GM12878 (cell line): ENCODE measurements at regions not wholly inside any gene's neighbourhood (a gene's known extent, or its start where the extent isn't known, plus 50 kb on each side); places are given as distances from the start of the nearest gene placed in this dataset.

ENCODE experiments used
- ATAC-seq: fragments of 200-7000 bp; cut with Tn5 transposase; 3 replicates; pipeline ENCODE4 v1.9.1; 2020; ENCODE audit warnings: mild to moderate bottlenecking, moderate library complexity
- BruUV-seq: library from RNA; stranded (reverse); fragments of 400-500 nt; replicated peaks from 2 replicates; lab custom pipeline; 2021; lab: Mats Ljungman, UMichigan
- CTCF ChIA-PET: fragments of 300-600 bp; sonication (Branson Sonifier 250); formaldehyde crosslinking; extraction: SDS; loops from one replicate; lab custom pipeline; 2021; ENCODE audit warnings: inconsistent platforms; lab: Yijun Ruan, JAX
- POLR2A ChIA-PET: fragments of 350-600 bp; formaldehyde crosslinking; extraction: SDS; loops from one replicate; lab custom pipeline; 2021; ENCODE audit warnings: inconsistent platforms; lab: Charles Lee
- RAD21 ChIA-PET: fragments of 300-600 bp; sonication (Branson Sonifier 250); formaldehyde crosslinking; loops from one replicate; lab custom pipeline; 2023; ENCODE audit warnings: antibody characterized with exemption; ENCODE audit not compliant: unreplicated experiment; lab: Charles Lee
- SMC1A ChIA-PET: fragments of 300-600 bp; sonication (Branson Sonifier 250); formaldehyde crosslinking; loops from one replicate; lab custom pipeline; 2023; ENCODE audit not compliant: unreplicated experiment, uncharacterized antibody; lab: Charles Lee
- DNase-seq: peaks from one replicate; pipeline ENCODE4 v3.0.0-alpha.2; 2011; ENCODE audit warnings: low read depth, low spot score
- FAIRE-seq: peaks from 3 replicates; lab custom pipeline; 2011; peaks lifted over from hg19 to GRCh38; lab: Jason Lieb, UNC
- H2AFZ ChIP-seq: 2 replicates; pipeline ENCODE4 v1.6.0; 2011; ENCODE audit warnings: low read depth, low read length, control low read depth; ENCODE audit not compliant: control insufficient read depth
- H3K27ac ChIP-seq: 2 replicates; pipeline ENCODE4 v1.5.1; 2011; ENCODE audit warnings: control low read depth; ENCODE audit not compliant: control insufficient read depth, insufficient read depth
- H3K27me3 ChIP-seq, 2 experiments: replicated peaks in 1 of 2; 2 replicates each; pipeline versions ENCODE4 v1.6.0 to v1.6.1; 2011; ENCODE audit warnings: low read length in 1 of 2; ENCODE audit not compliant: control insufficient read depth in 2 of 2, insufficient read depth in 2 of 2
- H3K36me3 ChIP-seq, 2 experiments: 2 replicates each; pipeline ENCODE4 v1.5.1; 2011; ENCODE audit warnings: low read length in 1 of 2; ENCODE audit not compliant: control insufficient read depth in 2 of 2, insufficient read depth in 2 of 2
- H3K4me1 ChIP-seq: 2 replicates; pipeline ENCODE4 v1.6.1; 2011; ENCODE audit warnings: mild to moderate bottlenecking, low read length, moderate library complexity, mixed read lengths; ENCODE audit not compliant: control insufficient read depth, insufficient read depth
- H3K4me2 ChIP-seq: 2 replicates; pipeline ENCODE4 v1.6.0; 2011; ENCODE audit warnings: control low read depth; ENCODE audit not compliant: control insufficient read depth, insufficient read depth
- H3K4me3 ChIP-seq: fragments of 200-600 bp; sonication (generic); 2 replicates; pipeline ENCODE4 v1.5.1; 2016
- H3K79me2 ChIP-seq: 2 replicates; pipeline ENCODE4 v1.6.0; 2011; ENCODE audit warnings: low read length; ENCODE audit not compliant: control insufficient read depth, insufficient read depth
- H3K9ac ChIP-seq: 2 replicates; pipeline ENCODE4 v1.8.0; 2011; ENCODE audit warnings: low read length, control low read depth, mixed read lengths; ENCODE audit not compliant: control insufficient read depth, insufficient read depth
- H3K9me3 ChIP-seq: replicated peaks from 3 replicates; pipeline ENCODE4 v1.5.1; 2011; ENCODE audit warnings: mild to moderate bottlenecking, low read length; ENCODE audit not compliant: control insufficient read depth, insufficient read depth
- H4K20me1 ChIP-seq: 2 replicates; pipeline ENCODE4 v1.6.0; 2011; ENCODE audit not compliant: control insufficient read depth, insufficient read depth
- CHD2 ChIP-seq: IDR thresholded peaks from 2 replicates; pipeline ENCODE4 v1.6.1; 2011; ENCODE audit warnings: low read depth, low read length, improper control_type of control experiment, borderline replicate concordance
- CREB1 ChIP-seq: IDR thresholded peaks from 2 replicates; pipeline ENCODE4 v1.6.1; 2012; ENCODE audit warnings: low read depth, mild to moderate bottlenecking, inconsistent platforms
- EZH2 ChIP-seq: IDR thresholded peaks from 2 replicates; pipeline ENCODE4 v1.6.1; 2012; ENCODE audit warnings: low read depth, mild to moderate bottlenecking, control low read depth, inconsistent platforms, low read length, borderline replicate concordance; ENCODE audit not compliant: control insufficient read depth
- LARP7 ChIP-seq: fragments of 450-650 bp; IDR thresholded peaks from 2 replicates; pipeline ENCODE4 v1.6.1; 2017; ENCODE audit warnings: mild to moderate bottlenecking
- MEF2B ChIP-seq: fragments of 450-650 bp; IDR thresholded peaks from 2 replicates; pipeline ENCODE4 v1.6.1; 2018; ENCODE audit warnings: mild to moderate bottlenecking, moderate library complexity; ENCODE audit not compliant: partially characterized antibody, poor library complexity, severe bottlenecking
- WGBS: methylation state at CpG from one replicate; pipeline ENCODE4 v1.1.6; 2016; ENCODE audit warnings: low lambda C conversion rate; ENCODE audit not compliant: insufficient replicate concordance, insufficient coverage; ENCODE audit errors: missing lambda C conversion rate; 5-methylcytosine and 5-hydroxymethylcytosine counted together
- in situ Hi-C: fragments of 300-500 bp; cut with MboI; formaldehyde crosslinking; loops from 9 replicates; pipeline ENCODE4 v1.14.3; 2018; ENCODE audit warnings: mixed read lengths
- intact Hi-C: fragments of 100-400 bp; cut with micrococcal nuclease; formaldehyde crosslinking; loops from one replicate; pipeline ENCODE4 v1.14.2; 2022; ENCODE audit not compliant: unreplicated experiment
- TF ChIP-seq, protein P1 (sequence below): fragments of 450-650 bp; IDR thresholded peaks from 2 replicates; pipeline ENCODE4 v1.6.1; 2017; ENCODE audit warnings: mild to moderate bottlenecking, moderate library complexity
- TF ChIP-seq, protein P2 (sequence below): IDR thresholded peaks from 2 replicates; pipeline ENCODE4 v1.6.1; 2011; ENCODE audit warnings: mild to moderate bottlenecking, low read depth, low read length, moderate library complexity; ENCODE audit not compliant: insufficient replicate concordance
- TF ChIP-seq, protein P3 (sequence below): fragments of 450-650 bp; IDR thresholded peaks from 2 replicates; pipeline ENCODE4 v1.6.1; 2017; ENCODE audit warnings: low read depth, mild to moderate bottlenecking, moderate library complexity
- TF ChIP-seq, protein P4 (sequence below): fragments of 450-650 bp; IDR thresholded peaks from 2 replicates; pipeline ENCODE4 v1.6.1; 2017; ENCODE audit warnings: mild to moderate bottlenecking, low read depth, inconsistent platforms; ENCODE audit not compliant: poor library complexity, severe bottlenecking
- TF ChIP-seq, protein P5 (sequence below): IDR thresholded peaks from 2 replicates; pipeline ENCODE4 v1.6.1; 2011; ENCODE audit warnings: borderline replicate concordance, low read depth, mild to moderate bottlenecking, moderate library complexity, low read length; ENCODE audit not compliant: insufficient read depth, poor library complexity, severe bottlenecking
- TF ChIP-seq, protein P6 (sequence below): IDR thresholded peaks from 2 replicates; pipeline ENCODE4 v1.6.1; 2012; ENCODE audit warnings: low read depth, low read length, improper control_type of control experiment

DNA sequence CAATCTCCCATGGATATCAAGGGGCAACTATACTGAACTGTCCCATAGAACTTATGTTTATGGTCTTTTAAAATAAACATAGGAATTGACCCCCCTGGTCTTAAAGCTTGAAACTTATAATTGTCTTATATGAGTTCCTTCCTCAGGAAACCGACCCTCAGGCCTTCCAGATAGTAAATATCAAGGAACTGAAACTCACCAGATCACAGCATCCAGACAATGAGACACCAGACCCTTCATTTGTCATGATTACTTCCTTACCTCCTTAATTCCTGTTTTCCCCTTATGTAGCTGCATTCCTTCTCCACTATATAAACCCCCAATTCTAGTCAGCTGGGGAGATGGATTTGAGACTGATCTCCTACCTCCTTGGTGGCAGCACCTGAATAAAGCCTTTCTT lies 94.8 kb upstream of the GRPR start:
- Histone ChIP-seq H4K20me1 (no peaks in the 10 kb centered on the region), H3K4me1 (peaks cover 2% of the 10 kb centered on the region; the same call in 1 of the 2 replicates), H3K79me2 (no peaks in the 10 kb centered on the region), H3K4me2 (no peak overlapping the region), H3K36me3 (no peaks in the 10 kb centered on the region), H3K9ac (no peak overlapping the region), H3K4me3 (no peak overlapping the region), H3K27ac (no peak overlapping the region), H3K9me3 (no peaks in the 10 kb centered on the region), H3K27me3 (no peaks in the 10 kb centered on the region), H2AFZ (no peak overlapping the region)
- RAD21 ChIA-PET, result no interaction called here
- in situ Hi-C loops (no loop called here), intact Hi-C loops (no loop called here)
- SMC1A ChIA-PET, result interaction anchor here (0.6 to 1.9 kb wide), 2 partner anchors 9 to 15 kb away, joined by 3 to 4 read pairs; no protein-coding TSS in a partner anchor
- ATAC-seq (no peak), FAIRE-seq (no peak), DNase-seq (no peak)
- CTCF ChIA-PET, result no interaction called here
- POLR2A ChIA-PET, result no interaction called here
- 0% methylated on average over 1 of the region's 1 CpG for WGBS
- no TSS peak for BruUV-seq
- TF ChIP-seq, protein P1, sequence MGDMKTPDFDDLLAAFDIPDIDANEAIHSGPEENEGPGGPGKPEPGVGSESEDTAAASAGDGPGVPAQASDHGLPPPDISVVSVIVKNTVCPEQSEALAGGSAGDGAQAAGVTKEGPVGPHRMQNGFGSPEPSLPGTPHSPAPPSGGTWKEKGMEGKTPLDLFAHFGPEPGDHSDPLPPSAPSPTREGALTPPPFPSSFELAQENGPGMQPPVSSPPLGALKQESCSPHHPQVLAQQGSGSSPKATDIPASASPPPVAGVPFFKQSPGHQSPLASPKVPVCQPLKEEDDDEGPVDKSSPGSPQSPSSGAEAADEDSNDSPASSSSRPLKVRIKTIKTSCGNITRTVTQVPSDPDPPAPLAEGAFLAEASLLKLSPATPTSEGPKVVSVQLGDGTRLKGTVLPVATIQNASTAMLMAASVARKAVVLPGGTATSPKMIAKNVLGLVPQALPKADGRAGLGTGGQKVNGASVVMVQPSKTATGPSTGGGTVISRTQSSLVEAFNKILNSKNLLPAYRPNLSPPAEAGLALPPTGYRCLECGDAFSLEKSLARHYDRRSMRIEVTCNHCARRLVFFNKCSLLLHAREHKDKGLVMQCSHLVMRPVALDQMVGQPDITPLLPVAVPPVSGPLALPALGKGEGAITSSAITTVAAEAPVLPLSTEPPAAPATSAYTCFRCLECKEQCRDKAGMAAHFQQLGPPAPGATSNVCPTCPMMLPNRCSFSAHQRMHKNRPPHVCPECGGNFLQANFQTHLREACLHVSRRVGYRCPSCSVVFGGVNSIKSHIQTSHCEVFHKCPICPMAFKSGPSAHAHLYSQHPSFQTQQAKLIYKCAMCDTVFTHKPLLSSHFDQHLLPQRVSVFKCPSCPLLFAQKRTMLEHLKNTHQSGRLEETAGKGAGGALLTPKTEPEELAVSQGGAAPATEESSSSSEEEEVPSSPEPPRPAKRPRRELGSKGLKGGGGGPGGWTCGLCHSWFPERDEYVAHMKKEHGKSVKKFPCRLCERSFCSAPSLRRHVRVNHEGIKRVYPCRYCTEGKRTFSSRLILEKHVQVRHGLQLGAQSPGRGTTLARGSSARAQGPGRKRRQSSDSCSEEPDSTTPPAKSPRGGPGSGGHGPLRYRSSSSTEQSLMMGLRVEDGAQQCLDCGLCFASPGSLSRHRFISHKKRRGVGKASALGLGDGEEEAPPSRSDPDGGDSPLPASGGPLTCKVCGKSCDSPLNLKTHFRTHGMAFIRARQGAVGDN, result no peak
- no peak for TF ChIP-seq CHD2
- TF ChIP-seq, protein P2, sequence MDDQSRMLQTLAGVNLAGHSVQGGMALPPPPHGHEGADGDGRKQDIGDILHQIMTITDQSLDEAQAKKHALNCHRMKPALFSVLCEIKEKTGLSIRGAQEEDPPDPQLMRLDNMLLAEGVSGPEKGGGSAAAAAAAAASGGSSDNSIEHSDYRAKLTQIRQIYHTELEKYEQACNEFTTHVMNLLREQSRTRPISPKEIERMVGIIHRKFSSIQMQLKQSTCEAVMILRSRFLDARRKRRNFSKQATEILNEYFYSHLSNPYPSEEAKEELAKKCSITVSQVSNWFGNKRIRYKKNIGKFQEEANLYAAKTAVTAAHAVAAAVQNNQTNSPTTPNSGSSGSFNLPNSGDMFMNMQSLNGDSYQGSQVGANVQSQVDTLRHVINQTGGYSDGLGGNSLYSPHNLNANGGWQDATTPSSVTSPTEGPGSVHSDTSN, result no peak
- TF ChIP-seq, protein P3, sequence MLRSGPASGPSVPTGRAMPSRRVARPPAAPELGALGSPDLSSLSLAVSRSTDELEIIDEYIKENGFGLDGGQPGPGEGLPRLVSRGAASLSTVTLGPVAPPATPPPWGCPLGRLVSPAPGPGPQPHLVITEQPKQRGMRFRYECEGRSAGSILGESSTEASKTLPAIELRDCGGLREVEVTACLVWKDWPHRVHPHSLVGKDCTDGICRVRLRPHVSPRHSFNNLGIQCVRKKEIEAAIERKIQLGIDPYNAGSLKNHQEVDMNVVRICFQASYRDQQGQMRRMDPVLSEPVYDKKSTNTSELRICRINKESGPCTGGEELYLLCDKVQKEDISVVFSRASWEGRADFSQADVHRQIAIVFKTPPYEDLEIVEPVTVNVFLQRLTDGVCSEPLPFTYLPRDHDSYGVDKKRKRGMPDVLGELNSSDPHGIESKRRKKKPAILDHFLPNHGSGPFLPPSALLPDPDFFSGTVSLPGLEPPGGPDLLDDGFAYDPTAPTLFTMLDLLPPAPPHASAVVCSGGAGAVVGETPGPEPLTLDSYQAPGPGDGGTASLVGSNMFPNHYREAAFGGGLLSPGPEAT, result no peak
- TF ChIP-seq EZH2, result no peak
- TF ChIP-seq MEF2B, result no peak
- TF ChIP-seq CREB1, result no peak
- TF ChIP-seq, protein P4, sequence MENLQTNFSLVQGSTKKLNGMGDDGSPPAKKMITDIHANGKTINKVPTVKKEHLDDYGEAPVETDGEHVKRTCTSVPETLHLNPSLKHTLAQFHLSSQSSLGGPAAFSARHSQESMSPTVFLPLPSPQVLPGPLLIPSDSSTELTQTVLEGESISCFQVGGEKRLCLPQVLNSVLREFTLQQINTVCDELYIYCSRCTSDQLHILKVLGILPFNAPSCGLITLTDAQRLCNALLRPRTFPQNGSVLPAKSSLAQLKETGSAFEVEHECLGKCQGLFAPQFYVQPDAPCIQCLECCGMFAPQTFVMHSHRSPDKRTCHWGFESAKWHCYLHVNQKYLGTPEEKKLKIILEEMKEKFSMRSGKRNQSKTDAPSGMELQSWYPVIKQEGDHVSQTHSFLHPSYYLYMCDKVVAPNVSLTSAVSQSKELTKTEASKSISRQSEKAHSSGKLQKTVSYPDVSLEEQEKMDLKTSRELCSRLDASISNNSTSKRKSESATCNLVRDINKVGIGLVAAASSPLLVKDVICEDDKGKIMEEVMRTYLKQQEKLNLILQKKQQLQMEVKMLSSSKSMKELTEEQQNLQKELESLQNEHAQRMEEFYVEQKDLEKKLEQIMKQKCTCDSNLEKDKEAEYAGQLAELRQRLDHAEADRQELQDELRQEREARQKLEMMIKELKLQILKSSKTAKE, result no peak
- no peak for TF ChIP-seq LARP7
- TF ChIP-seq, protein P5, sequence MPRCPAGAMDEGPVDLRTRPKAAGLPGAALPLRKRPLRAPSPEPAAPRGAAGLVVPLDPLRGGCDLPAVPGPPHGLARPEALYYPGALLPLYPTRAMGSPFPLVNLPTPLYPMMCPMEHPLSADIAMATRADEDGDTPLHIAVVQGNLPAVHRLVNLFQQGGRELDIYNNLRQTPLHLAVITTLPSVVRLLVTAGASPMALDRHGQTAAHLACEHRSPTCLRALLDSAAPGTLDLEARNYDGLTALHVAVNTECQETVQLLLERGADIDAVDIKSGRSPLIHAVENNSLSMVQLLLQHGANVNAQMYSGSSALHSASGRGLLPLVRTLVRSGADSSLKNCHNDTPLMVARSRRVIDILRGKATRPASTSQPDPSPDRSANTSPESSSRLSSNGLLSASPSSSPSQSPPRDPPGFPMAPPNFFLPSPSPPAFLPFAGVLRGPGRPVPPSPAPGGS, result no peak
- TF ChIP-seq, protein P6, sequence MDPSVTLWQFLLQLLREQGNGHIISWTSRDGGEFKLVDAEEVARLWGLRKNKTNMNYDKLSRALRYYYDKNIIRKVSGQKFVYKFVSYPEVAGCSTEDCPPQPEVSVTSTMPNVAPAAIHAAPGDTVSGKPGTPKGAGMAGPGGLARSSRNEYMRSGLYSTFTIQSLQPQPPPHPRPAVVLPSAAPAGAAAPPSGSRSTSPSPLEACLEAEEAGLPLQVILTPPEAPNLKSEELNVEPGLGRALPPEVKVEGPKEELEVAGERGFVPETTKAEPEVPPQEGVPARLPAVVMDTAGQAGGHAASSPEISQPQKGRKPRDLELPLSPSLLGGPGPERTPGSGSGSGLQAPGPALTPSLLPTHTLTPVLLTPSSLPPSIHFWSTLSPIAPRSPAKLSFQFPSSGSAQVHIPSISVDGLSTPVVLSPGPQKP, result no peak
